Keratinocyte (primary cell): ENCODE measurements at regions not wholly inside any gene's neighbourhood (a gene's known extent, or its start where the extent isn't known, plus 50 kb on each side); places are given as distances from the start of the nearest gene placed in this dataset.

Source experiments
- EZH2 ChIP-seq: IDR thresholded peaks from one replicate; pipeline ENCODE4 v1.6.1; 2012; ENCODE audit warnings: inconsistent platforms, mild to moderate bottlenecking, low read length, moderate library complexity
- TF ChIP-seq, protein P1 (sequence below), 3 experiments: IDR thresholded peaks in 1 of 3; conservative IDR thresholded peaks in 1 of 3; optimal IDR thresholded peaks in 1 of 3; 2 replicates in 2 of 3; 3 replicates in 1 of 3; pipeline versions ENCODE3 to v1.5.1; 2011; ENCODE audit warnings: low read length in 3 of 3, mild to moderate bottlenecking in 3 of 3, moderate library complexity in 2 of 3, control low read depth in 1 of 3, inconsistent platforms in 1 of 3; ENCODE audit not compliant: insufficient read depth in 2 of 3; ENCODE audit errors: extremely low read depth in 1 of 3

DNA sequence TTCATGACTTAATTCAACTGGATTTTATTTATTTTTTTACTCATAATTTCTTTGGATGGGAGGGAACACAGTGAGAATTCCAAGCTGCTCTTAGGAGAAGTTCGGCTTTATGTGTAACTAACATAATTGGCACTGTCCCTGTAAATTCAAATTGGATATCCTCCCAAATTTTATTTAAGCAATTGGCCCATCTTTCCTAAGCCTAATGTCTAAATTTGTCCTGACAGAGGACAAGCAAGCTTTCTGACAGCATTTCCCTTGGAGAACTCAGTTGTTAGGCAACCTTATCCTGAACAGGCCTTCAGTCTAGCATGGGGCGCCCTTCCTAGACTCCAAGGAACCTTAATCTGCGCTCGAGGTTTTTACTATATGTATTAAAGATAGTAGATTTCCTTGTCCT is 550.3 kb downstream of the NUF2 start:
- TF ChIP-seq, protein P1, sequence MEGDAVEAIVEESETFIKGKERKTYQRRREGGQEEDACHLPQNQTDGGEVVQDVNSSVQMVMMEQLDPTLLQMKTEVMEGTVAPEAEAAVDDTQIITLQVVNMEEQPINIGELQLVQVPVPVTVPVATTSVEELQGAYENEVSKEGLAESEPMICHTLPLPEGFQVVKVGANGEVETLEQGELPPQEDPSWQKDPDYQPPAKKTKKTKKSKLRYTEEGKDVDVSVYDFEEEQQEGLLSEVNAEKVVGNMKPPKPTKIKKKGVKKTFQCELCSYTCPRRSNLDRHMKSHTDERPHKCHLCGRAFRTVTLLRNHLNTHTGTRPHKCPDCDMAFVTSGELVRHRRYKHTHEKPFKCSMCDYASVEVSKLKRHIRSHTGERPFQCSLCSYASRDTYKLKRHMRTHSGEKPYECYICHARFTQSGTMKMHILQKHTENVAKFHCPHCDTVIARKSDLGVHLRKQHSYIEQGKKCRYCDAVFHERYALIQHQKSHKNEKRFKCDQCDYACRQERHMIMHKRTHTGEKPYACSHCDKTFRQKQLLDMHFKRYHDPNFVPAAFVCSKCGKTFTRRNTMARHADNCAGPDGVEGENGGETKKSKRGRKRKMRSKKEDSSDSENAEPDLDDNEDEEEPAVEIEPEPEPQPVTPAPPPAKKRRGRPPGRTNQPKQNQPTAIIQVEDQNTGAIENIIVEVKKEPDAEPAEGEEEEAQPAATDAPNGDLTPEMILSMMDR (optimal IDR thresholded peaks at IDR 0.05 in 1 of 3, IDR thresholded peaks at IDR 0.05 in 1 of 3, conservative IDR thresholded peaks at IDR 0.05 in 1 of 3; ENCODE audit: extremely low read depth in 1 of 3, insufficient read depth in 2 of 3, low read length in 3 of 3) = no peak
- TF ChIP-seq EZH2 = no peak
